ACC112 (cell line): ENCODE measurements at regions not wholly inside any gene's neighbourhood (a gene's known extent, or its start where the extent isn't known, plus 50 kb on each side); places are given as distances from the start of the nearest gene placed in this dataset.

Source experiments
- H2AFZ ChIP-seq: fragments of 200-600 bp; sonication (generic); one replicate; pipeline ENCODE4 v1.6.0; 2017; ENCODE audit warnings: antibody characterized with exemption, low read length; ENCODE audit not compliant: unreplicated experiment
- H3K27ac ChIP-seq: fragments of 200-600 bp; sonication (generic); 2 replicates; pipeline ENCODE4 v1.5.1; 2014; ENCODE audit warnings: low read depth, mild to moderate bottlenecking, antibody characterized with exemption, low read length, moderate library complexity
- H3K27me3 ChIP-seq: fragments of 200-600 bp; sonication (generic); 2 replicates; pipeline ENCODE4 v1.6.1; 2014; ENCODE audit warnings: mild to moderate bottlenecking, antibody characterized with exemption, low read length, moderate library complexity, mixed read lengths; ENCODE audit not compliant: insufficient read depth
- H3K36me3 ChIP-seq: fragments of 200-600 bp; sonication (generic); 2 replicates; pipeline ENCODE4 v1.6.1; 2016; ENCODE audit warnings: mild to moderate bottlenecking, antibody characterized with exemption, low read length, moderate library complexity, mixed read lengths; ENCODE audit not compliant: insufficient read depth
- H3K4me1 ChIP-seq: fragments of 200-600 bp; sonication (generic); one replicate; pipeline ENCODE4 v1.6.1; 2016; ENCODE audit warnings: low read length, mixed read lengths; ENCODE audit not compliant: insufficient read depth, unreplicated experiment, control insufficient read depth
- H3K4me3 ChIP-seq: fragments of 200-600 bp; sonication (generic); 2 replicates; pipeline ENCODE4 v1.5.1; 2014; ENCODE audit warnings: mild to moderate bottlenecking, low read depth, low read length
- H3K79me2 ChIP-seq: fragments of 200-600 bp; sonication (generic); one replicate; pipeline ENCODE4 v1.6.0; 2016; ENCODE audit warnings: low read length; ENCODE audit not compliant: control insufficient read depth, unreplicated experiment, insufficient read depth

DNA sequence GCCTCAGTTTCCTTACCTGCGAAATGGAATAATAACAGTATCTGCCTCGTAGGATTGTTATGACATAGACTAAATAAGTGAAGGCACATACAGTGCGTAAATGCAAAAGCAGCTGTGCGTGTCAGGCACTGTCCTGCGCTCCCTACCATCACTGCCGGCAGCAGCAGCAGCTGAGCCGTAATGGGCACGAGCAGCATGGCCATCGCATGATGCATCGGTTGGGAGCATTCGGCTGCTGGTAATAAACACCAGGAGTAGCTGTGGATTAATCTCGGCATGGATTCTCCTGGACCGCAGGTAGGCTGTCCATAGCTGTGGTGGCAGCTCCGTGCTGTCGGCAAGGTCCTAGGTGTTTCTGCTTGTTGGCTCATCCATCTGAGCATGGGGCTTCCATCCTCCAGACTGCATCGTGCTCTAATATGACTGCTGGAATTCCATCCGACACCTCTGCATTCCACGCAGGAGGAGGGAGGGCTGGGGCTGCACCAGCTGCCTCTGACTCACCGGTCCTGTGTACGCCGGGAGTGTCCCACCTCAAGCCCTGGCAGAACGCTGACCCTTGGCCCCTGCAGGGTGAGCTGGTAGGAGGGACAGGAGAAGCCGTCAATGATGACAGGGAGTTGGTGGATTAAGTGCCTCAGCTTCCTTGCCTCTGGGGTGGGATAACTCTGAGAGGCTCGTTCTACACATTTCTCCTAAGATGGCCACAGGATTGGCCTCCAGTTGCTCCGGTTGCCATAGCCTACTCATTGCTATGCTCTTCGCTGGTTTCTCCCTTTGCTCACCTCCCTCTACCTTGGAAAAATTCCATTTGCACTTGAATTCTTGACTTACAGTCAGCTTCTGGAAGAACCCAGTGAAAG, 100.9 kb upstream of the PMEPA1 start:
- H3K4me3 ChIP-seq = no peak overlapping the region
- H3K4me1 ChIP-seq = no peaks in the 10 kb centered on the region
- no peak overlapping the region for H2AFZ ChIP-seq
- no peaks in the 10 kb centered on the region for H3K79me2 ChIP-seq
- H3K27me3 ChIP-seq = peaks cover 17% of the 10 kb centered on the region; the same call in 1 of the 2 replicates
- H3K27ac ChIP-seq = no peak overlapping the region
- H3K36me3 ChIP-seq = no peaks in the 10 kb centered on the region

DNA sequence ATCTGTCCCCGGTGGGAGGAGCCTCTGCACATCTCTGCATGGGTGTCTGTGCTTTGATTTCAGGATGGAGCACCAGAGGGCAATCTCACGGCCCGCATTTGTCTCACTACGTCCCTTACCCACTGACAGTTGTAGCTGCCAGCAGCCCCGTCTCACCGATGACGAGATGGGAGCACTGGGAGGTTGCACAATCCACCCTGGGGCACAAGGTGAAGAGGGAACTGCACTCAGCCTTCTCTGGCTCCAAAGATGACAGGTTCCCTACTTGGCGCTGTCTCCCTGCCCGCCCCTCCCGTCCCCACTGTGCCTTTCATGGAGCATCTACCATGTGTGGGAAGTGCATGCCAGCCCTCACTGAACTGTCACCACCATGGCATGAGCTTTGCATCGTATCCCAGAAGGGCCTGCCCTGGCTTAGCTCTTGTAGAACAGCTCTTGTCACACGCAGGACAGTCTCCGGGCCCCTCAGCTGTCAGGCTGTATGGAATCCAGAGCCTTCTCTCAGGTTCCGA, 99.9 kb upstream of the PMEPA1 start:
- Histone ChIP-seq H3K4me3 (no peak overlapping the region), H3K79me2 (no peaks in the 10 kb centered on the region), H2AFZ (no peak overlapping the region), H3K27me3 (peaks cover 26% of the 10 kb centered on the region; the same call in 1 of the 2 replicates), H3K4me1 (no peaks in the 10 kb centered on the region), H3K27ac (no peak overlapping the region), H3K36me3 (no peaks in the 10 kb centered on the region)

DNA sequence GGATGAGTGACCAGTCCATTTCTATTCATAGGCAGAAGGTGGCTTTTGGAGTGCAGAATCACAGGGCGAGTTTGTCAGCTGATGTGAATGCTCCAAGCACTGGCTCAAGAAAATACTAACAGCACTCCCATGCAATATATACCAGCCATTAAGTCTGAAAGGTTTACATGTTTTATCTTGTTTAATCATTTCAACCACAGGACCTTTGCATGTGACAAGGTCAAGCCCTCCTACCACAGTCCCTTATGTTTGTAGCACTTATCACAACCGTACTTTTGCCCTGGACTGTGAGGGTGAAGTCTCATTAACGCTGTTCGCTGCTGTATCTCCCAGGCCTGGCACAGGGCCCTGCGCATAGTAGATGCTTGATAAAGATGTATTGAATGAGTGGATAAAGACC, 99.3 kb upstream of the PMEPA1 start:
- Histone ChIP-seq H3K27ac (no peak overlapping the region), H3K36me3 (no peaks in the 10 kb centered on the region), H3K79me2 (no peaks in the 10 kb centered on the region), H3K4me3 (no peak overlapping the region), H2AFZ (no peak overlapping the region), H3K27me3 (peaks cover 32% of the 10 kb centered on the region; the same call in 1 of the 2 replicates), H3K4me1 (no peaks in the 10 kb centered on the region)

DNA sequence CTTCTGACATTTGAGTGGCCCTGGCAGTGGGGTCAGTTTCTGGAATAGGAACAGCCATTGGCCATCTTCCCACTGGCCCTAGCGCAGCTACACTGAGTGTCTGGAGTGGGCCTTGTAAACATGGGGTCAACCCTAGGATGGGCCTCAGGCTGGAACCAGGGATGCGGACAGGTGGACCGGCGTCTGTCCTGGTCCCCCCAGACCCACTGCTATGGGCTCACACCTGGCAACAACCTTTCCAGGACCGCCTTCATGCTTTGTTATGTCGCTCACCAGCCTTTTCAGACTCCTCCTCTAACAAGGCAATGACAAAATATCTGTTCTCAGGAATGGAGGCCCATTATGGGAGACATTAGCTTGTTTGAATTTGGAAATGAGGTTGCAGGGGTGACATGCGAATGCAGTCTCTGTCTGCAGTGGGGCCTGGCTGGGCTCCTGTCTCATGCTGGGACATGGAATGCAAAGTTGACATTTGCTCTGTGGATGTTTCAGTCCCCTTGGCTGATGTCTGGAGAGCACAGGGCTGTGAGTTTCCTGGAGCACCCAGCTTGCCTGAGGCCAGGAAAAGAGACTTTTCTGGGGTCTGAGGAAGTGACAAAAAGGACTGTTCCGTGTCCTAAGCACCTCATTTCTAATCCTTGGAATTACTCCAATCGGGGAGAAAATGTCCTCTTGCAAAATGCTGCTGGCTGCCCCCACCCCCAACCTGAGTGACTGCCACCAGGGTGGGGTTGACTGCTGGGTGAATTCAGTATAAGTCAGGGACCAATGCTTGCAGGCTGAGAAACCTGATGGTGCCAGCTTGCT, 98.7 kb upstream of the PMEPA1 start:
- Histone ChIP-seq H3K4me1 (no peaks in the 10 kb centered on the region), H3K36me3 (no peaks in the 10 kb centered on the region), H3K27me3 (peaks cover 33% of the 10 kb centered on the region; the same call in 1 of the 2 replicates), H3K27ac (no peak overlapping the region), H3K79me2 (no peaks in the 10 kb centered on the region), H3K4me3 (no peak overlapping the region), H2AFZ (no peak overlapping the region)

DNA sequence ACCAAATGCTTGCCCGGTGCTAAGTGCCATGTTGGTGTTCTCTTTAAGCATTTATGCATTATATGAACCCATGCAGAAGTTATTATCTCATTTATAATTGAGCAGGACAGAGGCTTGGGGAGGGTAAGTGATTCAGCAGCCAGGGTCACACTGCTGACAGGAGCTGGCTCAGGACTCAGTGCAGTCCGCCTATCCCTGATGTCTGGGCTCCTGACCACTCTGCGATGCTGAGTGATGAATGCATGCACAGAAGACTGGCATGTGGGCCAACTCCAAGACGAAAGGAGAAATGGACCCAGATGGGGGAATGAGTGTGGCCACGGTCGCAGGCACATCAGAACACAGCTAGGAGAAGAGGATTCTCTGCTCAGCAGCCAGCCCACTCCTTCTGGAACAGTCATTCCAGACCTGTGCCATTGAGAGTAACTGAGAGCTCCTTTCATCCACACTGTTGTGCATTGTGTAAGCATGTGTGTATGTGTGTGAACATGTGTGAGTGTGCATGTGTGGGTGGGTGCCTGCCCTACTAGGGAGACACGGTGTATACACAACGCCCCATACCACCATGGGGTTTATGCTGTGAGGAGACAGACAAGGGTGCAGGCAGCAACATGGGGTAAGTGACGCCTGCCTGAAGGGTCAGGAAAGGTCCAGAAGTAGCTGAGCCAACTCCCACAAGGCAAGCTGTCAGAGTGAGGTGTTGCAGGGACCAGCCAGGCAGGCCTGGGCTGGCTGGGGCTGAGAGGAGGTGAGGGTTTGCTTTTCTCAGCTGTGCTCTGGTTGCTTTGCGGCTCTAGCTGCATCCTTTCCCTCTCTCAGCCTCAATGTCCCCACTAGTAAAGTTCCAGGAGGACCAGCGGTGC, 97.8 kb upstream of the PMEPA1 start:
- H3K27me3 ChIP-seq = peaks cover 33% of the 10 kb centered on the region; the same call in 1 of the 2 replicates
- H3K36me3 ChIP-seq = no peaks in the 10 kb centered on the region
- H3K27ac ChIP-seq = no peak overlapping the region
- H3K79me2 ChIP-seq = no peaks in the 10 kb centered on the region
- no peaks in the 10 kb centered on the region for H3K4me1 ChIP-seq
- no peak overlapping the region for H3K4me3 ChIP-seq
- H2AFZ ChIP-seq = no peak overlapping the region

DNA sequence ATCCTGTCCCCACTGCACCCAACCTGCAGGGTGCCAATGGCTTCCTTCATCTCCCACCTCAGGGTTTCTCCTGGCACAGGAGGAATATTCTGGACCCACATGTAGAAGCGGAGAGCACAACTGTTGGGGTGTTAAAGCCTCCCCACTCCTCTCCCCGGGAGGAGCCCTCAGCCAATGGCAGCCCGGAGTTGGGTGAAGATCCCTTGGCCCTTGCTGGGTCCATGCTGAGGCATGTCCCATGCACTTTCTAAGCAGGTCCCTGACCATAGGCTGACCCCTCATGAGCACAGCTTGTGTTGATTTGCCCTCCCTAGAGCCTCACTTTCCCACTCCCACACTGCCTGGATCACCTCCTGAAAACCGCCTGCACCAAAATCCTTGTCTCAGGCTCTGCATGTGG, 97.2 kb upstream of the PMEPA1 start:
- Histone ChIP-seq H3K36me3 (no peaks in the 10 kb centered on the region), H2AFZ (no peak overlapping the region), H3K79me2 (no peaks in the 10 kb centered on the region), H3K4me3 (no peak overlapping the region), H3K27ac (no peak overlapping the region), H3K27me3 (peaks cover 37% of the 10 kb centered on the region; the same call in 1 of the 2 replicates), H3K4me1 (no peaks in the 10 kb centered on the region)

DNA sequence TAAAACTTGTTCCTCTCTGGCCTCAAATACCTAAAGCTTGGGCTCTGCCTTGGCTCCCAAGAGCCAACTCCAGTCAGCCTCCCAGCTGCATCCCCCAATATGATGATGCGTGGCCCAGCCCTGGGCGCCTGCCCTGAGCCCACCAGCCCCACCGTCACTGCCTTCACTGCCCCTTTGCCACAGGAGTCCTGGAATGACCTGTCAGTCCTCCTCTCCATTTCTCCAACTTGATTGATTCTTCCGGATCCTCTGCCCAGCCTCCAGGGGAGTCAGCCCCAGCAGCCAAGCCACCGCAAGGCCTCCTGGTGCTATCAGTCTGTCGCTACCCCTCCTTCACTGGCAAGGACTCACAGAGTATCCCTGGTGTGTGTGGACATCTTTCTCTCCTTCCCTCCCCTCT, 96.7 kb upstream of the PMEPA1 start:
- Histone ChIP-seq H3K36me3 (no peaks in the 10 kb centered on the region), H3K79me2 (no peaks in the 10 kb centered on the region), H3K27ac (no peak overlapping the region), H2AFZ (no peak overlapping the region), H3K4me3 (no peak overlapping the region), H3K27me3 (peaks cover 37% of the 10 kb centered on the region; the same call in 1 of the 2 replicates), H3K4me1 (no peaks in the 10 kb centered on the region)

DNA sequence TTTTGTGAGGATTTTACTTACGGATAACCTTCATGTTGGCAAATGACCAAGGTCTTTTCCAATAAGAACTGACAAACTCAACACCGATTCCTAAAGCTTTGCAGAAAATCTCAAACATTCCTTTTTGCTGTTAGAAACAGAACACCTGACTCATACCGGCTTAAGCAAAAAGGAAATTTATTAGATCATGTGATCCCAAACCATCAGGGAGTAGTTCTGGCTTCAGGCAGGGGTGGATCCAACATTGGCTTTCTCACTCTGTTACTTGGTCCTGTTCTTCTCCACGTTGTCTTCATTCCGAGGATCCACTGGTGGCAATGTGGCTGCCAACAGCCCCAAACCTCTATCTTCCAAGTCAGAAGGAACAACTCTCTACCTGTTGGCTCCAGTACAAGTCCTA, 95.9 kb upstream of the PMEPA1 start:
- Histone ChIP-seq H3K4me1 (no peaks in the 10 kb centered on the region), H3K27ac (no peak overlapping the region), H3K36me3 (no peaks in the 10 kb centered on the region), H3K79me2 (no peaks in the 10 kb centered on the region), H2AFZ (no peak overlapping the region), H3K27me3 (peaks cover 33% of the 10 kb centered on the region; the same call in 1 of the 2 replicates), H3K4me3 (no peak overlapping the region)

DNA sequence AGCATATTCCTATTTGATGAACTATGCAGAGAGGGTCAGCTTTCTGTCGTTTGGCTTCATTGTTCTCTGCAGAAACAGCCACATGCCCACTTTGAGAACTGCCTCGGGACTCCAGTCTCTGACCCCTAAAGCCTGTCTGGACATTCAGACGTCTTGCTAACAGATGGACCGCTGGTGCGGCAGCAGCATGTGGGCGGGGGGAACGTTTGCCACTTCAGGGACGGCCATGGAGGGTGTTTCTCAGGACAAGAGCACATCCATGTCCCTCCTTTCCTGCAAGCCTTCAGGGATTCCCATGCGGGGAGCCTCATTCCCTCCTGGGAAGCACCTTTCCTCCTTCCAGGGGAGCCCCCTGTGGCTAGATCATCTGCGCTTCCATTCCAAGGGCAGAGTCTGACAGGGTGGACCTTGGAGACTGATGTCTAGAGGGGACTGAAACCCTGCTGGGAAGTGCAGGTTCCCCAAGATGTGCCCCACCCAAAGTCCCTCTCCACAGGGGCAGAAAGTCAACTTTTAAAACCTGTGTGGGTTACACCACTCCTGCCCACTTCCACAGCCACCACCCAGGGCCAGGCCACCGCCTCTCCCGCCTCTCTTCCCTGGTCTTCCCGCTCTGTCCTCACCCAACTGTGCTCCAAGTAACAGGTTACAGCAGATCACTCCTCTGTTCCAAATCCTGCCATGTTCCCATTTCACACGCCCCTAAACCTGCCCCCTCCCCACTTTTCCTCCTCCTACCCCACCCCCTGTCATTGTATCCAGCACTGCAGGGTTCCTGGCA, 94.8 kb upstream of the PMEPA1 start:
- H3K4me3 ChIP-seq = no peak overlapping the region
- no peak overlapping the region for H2AFZ ChIP-seq
- no peaks in the 10 kb centered on the region for H3K36me3 ChIP-seq
- no peaks in the 10 kb centered on the region for H3K4me1 ChIP-seq
- H3K79me2 ChIP-seq = no peaks in the 10 kb centered on the region
- H3K27ac ChIP-seq = no peak overlapping the region
- H3K27me3 ChIP-seq = peaks cover 30% of the 10 kb centered on the region; the same call in 1 of the 2 replicates
